ENCODE measurements at regions not wholly inside any gene's neighbourhood (a gene's known extent, or its start where the extent isn't known, plus 50 kb on each side); places are given as distances from the start of the nearest gene placed in this dataset.

DNA sequence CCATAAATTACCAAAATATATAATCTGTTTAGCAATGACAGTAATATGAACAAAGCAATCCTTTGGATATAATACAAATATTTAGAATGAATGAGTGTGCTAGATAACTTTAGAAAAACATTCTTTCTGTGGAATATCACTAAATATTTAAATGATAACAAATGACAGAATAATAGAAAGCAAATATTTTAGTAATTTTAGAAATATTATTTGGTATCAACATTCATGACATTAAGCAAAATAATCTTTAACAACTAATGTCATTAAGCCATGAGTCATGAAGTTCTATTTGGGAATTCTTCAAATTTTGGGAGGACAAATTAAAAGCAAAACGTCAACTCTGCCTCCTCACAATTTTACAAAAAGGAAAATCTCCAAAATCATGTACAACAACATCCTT is 844.8 kb upstream of the LRRN3 start:
- H3K9ac ChIP-seq (ENCODE audit: low read depth in 1 of 2, low read length in 2 of 2) = no peak overlapping the region
- no peaks in the 10 kb centered on the region for H3K27me3 ChIP-seq (ENCODE audit: control insufficient read depth in 2 of 2, insufficient read depth in 2 of 2, low read length in 2 of 2)
- H3K27ac ChIP-seq (ENCODE audit: low read depth in 2 of 2, low read length in 2 of 2) = no peak overlapping the region
- H3K36me3 ChIP-seq (ENCODE audit: control insufficient read depth in 2 of 2, insufficient read depth in 2 of 2, low read length in 2 of 2) = no peaks in the 10 kb centered on the region
- H3K4me1 ChIP-seq (ENCODE audit: control insufficient read depth in 2 of 2, insufficient read depth in 2 of 2, low read length in 2 of 2) = no peaks in the 10 kb centered on the region
- H3K4me3 ChIP-seq (ENCODE audit: low read length in 2 of 2) = no peak overlapping the region
- H3K9me3 ChIP-seq (ENCODE audit: control insufficient read depth in 2 of 2, low read length in 2 of 2) = no peaks in the 10 kb centered on the region

DNA sequence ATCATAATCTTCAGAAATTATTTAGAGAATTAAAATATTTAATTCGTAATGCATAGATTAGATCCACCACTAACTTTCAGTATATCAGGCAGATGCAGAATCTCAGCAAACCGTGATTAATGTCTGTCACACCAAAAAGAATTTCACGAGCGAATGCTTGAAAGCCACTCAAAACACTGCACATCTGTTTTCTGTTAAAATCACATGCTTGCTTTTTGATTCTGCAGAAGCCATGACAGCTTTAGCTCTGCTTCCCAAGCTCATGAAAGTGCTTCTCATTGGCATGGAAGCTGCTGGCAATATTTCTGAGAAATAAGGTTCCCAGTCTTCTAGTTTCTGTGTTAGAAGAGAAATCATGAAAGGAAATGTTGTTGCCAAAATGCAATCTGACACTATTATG is 837.8 kb upstream of the LRRN3 start:
- no peaks in the 10 kb centered on the region for H3K27me3 ChIP-seq (ENCODE audit: control insufficient read depth in 2 of 2, insufficient read depth in 2 of 2, low read length in 2 of 2)
- H3K9me3 ChIP-seq (ENCODE audit: control insufficient read depth in 2 of 2, low read length in 2 of 2) = no peaks in the 10 kb centered on the region
- no peaks in the 10 kb centered on the region for H3K36me3 ChIP-seq (ENCODE audit: control insufficient read depth in 2 of 2, insufficient read depth in 2 of 2, low read length in 2 of 2)

DNA sequence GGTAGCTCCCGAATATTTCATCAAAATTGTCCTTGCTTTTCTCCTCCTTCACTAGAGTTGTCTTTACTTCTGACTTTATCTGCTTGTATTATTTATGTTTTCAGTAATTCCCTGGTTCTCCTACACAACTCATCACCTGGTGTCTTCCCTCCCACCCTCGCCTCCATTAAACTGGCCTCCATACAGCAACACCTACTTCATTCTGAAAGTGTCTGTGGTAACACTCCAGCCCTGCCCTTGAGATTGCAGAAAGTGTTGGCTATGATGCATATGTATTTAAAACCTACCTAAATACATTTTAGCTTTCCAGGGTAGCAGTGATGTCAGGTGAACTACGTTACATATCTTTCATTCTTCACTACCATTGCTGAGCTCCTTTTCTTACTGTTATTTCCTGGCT is 833.3 kb upstream of the LRRN3 start:
- H3K9ac ChIP-seq (ENCODE audit: low read depth in 1 of 2, low read length in 2 of 2) = no peak overlapping the region
- H3K9me3 ChIP-seq (ENCODE audit: control insufficient read depth in 2 of 2, low read length in 2 of 2) = no peaks in the 10 kb centered on the region

More for the DNA sequence above, 837.8 kb upstream of the LRRN3 start:
- Histone ChIP-seq H3K4me3 (ENCODE audit: low read length in 2 of 2) (no peak overlapping the region), H3K27ac (ENCODE audit: low read depth in 2 of 2, low read length in 2 of 2) (no peak overlapping the region), H3K9ac (ENCODE audit: low read depth in 1 of 2, low read length in 2 of 2) (no peak overlapping the region), H3K4me1 (ENCODE audit: control insufficient read depth in 2 of 2, insufficient read depth in 2 of 2, low read length in 2 of 2) (no peaks in the 10 kb centered on the region)

DNA sequence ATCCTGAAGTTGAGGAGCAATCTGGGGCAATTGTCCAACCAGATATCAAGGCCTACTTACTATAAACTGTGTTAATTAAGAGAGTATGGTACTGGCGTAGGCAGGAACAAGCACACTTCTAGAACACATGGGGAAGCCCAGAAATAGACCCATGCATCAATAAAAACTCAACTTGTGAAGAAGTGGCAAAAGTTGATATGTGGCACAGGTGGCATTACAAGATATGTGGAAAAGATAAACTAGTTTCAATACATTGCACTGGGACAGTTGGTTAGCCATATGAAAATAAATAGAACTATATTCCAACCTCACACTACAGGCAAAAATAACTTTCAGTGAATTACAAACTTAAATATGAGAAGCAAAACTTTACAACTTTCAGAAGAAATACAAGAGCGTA is 828.7 kb upstream of the LRRN3 start:
- H3K4me3 ChIP-seq (ENCODE audit: low read length in 2 of 2) = no peak overlapping the region
- H3K27me3 ChIP-seq (ENCODE audit: control insufficient read depth in 2 of 2, insufficient read depth in 2 of 2, low read length in 2 of 2) = no peaks in the 10 kb centered on the region
- no peak overlapping the region for H3K27ac ChIP-seq (ENCODE audit: low read depth in 2 of 2, low read length in 2 of 2)
- H3K4me1 ChIP-seq (ENCODE audit: control insufficient read depth in 2 of 2, insufficient read depth in 2 of 2, low read length in 2 of 2) = no peaks in the 10 kb centered on the region
- no peak overlapping the region for H3K9ac ChIP-seq (ENCODE audit: low read depth in 1 of 2, low read length in 2 of 2)
- H3K36me3 ChIP-seq (ENCODE audit: control insufficient read depth in 2 of 2, insufficient read depth in 2 of 2, low read length in 2 of 2) = no peaks in the 10 kb centered on the region
- H3K9me3 ChIP-seq (ENCODE audit: control insufficient read depth in 2 of 2, low read length in 2 of 2) = no peaks in the 10 kb centered on the region

More for the DNA sequence above, 833.3 kb upstream of the LRRN3 start:
- Histone ChIP-seq H3K4me3 (ENCODE audit: low read length in 2 of 2) (no peak overlapping the region), H3K27me3 (ENCODE audit: control insufficient read depth in 2 of 2, insufficient read depth in 2 of 2, low read length in 2 of 2) (no peaks in the 10 kb centered on the region), H3K4me1 (ENCODE audit: control insufficient read depth in 2 of 2, insufficient read depth in 2 of 2, low read length in 2 of 2) (no peaks in the 10 kb centered on the region), H3K36me3 (ENCODE audit: control insufficient read depth in 2 of 2, insufficient read depth in 2 of 2, low read length in 2 of 2) (no peaks in the 10 kb centered on the region), H3K27ac (ENCODE audit: low read depth in 2 of 2, low read length in 2 of 2) (no peak overlapping the region)

DNA sequence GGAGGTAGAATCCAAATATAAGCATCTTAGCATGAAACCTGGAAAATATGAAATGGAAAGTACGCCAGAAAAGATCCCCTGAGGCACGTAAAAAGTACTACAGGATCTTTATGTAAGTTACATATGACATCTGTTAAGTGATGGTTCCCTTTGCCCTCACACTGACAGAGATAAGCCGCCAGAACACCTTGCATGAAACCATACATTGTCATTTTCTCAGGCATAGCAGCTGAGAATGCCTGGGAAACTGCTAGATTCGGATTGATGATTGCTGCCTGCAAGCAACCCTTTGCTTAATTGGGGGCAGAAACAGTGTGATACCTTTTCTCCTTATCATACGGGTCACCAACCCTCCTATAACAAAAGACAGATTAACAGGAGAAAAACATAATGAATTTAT is 826.6 kb upstream of the LRRN3 start:
- Histone ChIP-seq H3K4me3 (ENCODE audit: low read length in 2 of 2) (no peak overlapping the region), H3K27me3 (ENCODE audit: control insufficient read depth in 2 of 2, insufficient read depth in 2 of 2, low read length in 2 of 2) (no peaks in the 10 kb centered on the region), H3K4me1 (ENCODE audit: control insufficient read depth in 2 of 2, insufficient read depth in 2 of 2, low read length in 2 of 2) (no peaks in the 10 kb centered on the region), H3K9me3 (ENCODE audit: control insufficient read depth in 2 of 2, low read length in 2 of 2) (no peaks in the 10 kb centered on the region), H3K9ac (ENCODE audit: low read depth in 1 of 2, low read length in 2 of 2) (no peak overlapping the region), H3K36me3 (ENCODE audit: control insufficient read depth in 2 of 2, insufficient read depth in 2 of 2, low read length in 2 of 2) (no peaks in the 10 kb centered on the region), H3K27ac (ENCODE audit: low read depth in 2 of 2, low read length in 2 of 2) (no peak overlapping the region)

DNA sequence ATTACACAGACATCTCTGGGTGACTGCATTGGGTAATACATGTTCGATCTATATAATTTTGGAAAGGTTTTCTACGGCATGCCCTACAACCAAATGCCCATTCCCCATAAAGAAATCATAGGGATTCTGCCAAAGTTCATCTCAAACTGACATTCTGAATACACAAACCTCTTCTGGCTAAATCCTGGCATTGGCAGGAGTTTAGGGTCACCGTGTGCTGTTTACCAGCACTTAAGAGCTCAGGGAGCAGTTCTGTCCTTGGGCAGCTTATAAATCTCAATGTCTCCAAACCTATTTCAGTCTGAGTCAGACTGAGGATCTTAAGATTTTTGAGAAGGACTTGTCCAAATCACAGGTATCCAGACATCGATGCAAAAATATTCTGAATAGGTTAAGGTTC is 809.6 kb upstream of the LRRN3 start:
- Histone ChIP-seq H3K4me1 (ENCODE audit: control insufficient read depth in 2 of 2, insufficient read depth in 2 of 2, low read length in 2 of 2) (no peaks in the 10 kb centered on the region), H3K9me3 (ENCODE audit: control insufficient read depth in 2 of 2, low read length in 2 of 2) (no peaks in the 10 kb centered on the region), H3K27me3 (ENCODE audit: control insufficient read depth in 2 of 2, insufficient read depth in 2 of 2, low read length in 2 of 2) (no peaks in the 10 kb centered on the region), H3K36me3 (ENCODE audit: control insufficient read depth in 2 of 2, insufficient read depth in 2 of 2, low read length in 2 of 2) (no peaks in the 10 kb centered on the region), H3K9ac (ENCODE audit: low read depth in 1 of 2, low read length in 2 of 2) (no peak overlapping the region), H3K27ac (ENCODE audit: low read depth in 2 of 2, low read length in 2 of 2) (no peak overlapping the region), H3K4me3 (ENCODE audit: low read length in 2 of 2) (no peak overlapping the region)

DNA sequence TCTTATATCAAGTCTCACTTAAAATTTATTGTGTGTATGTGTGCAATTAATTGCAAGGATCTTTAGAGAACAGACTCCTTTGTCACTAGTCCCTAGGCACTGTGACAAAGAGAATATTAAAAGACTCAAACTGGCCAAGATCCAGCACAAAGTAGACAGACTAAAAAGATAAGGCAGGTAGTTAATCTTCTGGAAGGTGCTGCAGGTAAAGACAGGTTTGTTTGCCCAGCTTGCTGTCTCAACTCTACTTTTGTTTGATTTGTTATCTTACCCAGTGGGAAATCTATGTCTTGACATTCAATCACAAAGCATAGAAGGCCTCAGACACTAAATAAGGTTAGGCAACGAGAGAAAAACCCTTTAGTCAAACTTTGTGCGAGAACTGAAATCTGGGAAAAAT is 807.9 kb upstream of the LRRN3 start:
- Histone ChIP-seq H3K4me3 (ENCODE audit: low read length in 2 of 2) (no peak overlapping the region), H3K4me1 (ENCODE audit: control insufficient read depth in 2 of 2, insufficient read depth in 2 of 2, low read length in 2 of 2) (no peaks in the 10 kb centered on the region), H3K27ac (ENCODE audit: low read depth in 2 of 2, low read length in 2 of 2) (no peak overlapping the region), H3K9me3 (ENCODE audit: control insufficient read depth in 2 of 2, low read length in 2 of 2) (no peaks in the 10 kb centered on the region), H3K36me3 (ENCODE audit: control insufficient read depth in 2 of 2, insufficient read depth in 2 of 2, low read length in 2 of 2) (no peaks in the 10 kb centered on the region), H3K9ac (ENCODE audit: low read depth in 1 of 2, low read length in 2 of 2) (no peak overlapping the region), H3K27me3 (ENCODE audit: control insufficient read depth in 2 of 2, insufficient read depth in 2 of 2, low read length in 2 of 2) (no peaks in the 10 kb centered on the region)

DNA sequence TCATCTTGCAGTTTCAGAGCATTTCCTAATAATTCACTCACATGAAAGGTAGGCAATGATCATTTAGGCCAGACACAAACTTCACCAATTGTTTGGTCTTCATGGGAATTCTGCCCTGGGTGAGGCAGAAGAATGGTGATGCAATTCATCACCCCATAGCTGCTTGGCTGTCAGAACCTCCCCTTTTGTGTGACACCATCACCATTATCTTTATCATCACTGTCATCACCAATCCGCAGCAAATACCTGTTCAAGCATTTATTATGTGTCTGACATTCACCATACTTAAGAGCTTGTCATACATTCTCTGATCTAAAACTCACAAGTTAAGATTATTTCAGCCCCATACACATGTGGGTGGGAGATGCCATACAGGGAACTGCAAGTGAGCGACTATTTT is 799.5 kb upstream of the LRRN3 start:
- no peak overlapping the region for H3K4me3 ChIP-seq (ENCODE audit: low read length in 2 of 2)
- no peaks in the 10 kb centered on the region for H3K4me1 ChIP-seq (ENCODE audit: control insufficient read depth in 2 of 2, insufficient read depth in 2 of 2, low read length in 2 of 2)
- no peaks in the 10 kb centered on the region for H3K9me3 ChIP-seq (ENCODE audit: control insufficient read depth in 2 of 2, low read length in 2 of 2)
- H3K9ac ChIP-seq (ENCODE audit: low read depth in 1 of 2, low read length in 2 of 2) = no peak overlapping the region
- H3K36me3 ChIP-seq (ENCODE audit: control insufficient read depth in 2 of 2, insufficient read depth in 2 of 2, low read length in 2 of 2) = no peaks in the 10 kb centered on the region
- H3K27ac ChIP-seq (ENCODE audit: low read depth in 2 of 2, low read length in 2 of 2) = no peak overlapping the region
- no peaks in the 10 kb centered on the region for H3K27me3 ChIP-seq (ENCODE audit: control insufficient read depth in 2 of 2, insufficient read depth in 2 of 2, low read length in 2 of 2)

DNA sequence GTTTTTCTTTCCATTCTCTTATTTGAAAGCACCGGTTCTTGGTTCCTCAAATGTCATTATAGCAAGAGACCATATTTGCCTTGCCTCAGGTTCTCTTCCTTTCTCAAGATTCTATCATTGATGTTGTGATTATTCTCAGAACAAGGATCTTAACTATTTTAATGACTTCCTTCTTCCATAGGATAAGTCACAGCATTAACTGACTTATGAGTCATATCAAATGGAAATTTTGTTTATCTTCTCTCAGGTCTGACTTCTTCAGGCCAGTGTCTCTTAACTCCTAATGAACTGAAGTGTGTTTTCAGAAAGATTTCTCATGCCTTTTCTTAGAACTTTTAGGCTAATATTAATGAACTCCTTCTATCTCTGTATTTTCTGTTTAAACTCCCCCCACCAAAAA is 794.6 kb upstream of the LRRN3 start:
- Histone ChIP-seq H3K4me1 (ENCODE audit: control insufficient read depth in 2 of 2, insufficient read depth in 2 of 2, low read length in 2 of 2) (no peaks in the 10 kb centered on the region), H3K27ac (ENCODE audit: low read depth in 2 of 2, low read length in 2 of 2) (no peak overlapping the region), H3K4me3 (ENCODE audit: low read length in 2 of 2) (no peak overlapping the region), H3K9me3 (ENCODE audit: control insufficient read depth in 2 of 2, low read length in 2 of 2) (no peaks in the 10 kb centered on the region), H3K27me3 (ENCODE audit: control insufficient read depth in 2 of 2, insufficient read depth in 2 of 2, low read length in 2 of 2) (no peaks in the 10 kb centered on the region), H3K9ac (ENCODE audit: low read depth in 1 of 2, low read length in 2 of 2) (no peak overlapping the region), H3K36me3 (ENCODE audit: control insufficient read depth in 2 of 2, insufficient read depth in 2 of 2, low read length in 2 of 2) (no peaks in the 10 kb centered on the region)

DNA sequence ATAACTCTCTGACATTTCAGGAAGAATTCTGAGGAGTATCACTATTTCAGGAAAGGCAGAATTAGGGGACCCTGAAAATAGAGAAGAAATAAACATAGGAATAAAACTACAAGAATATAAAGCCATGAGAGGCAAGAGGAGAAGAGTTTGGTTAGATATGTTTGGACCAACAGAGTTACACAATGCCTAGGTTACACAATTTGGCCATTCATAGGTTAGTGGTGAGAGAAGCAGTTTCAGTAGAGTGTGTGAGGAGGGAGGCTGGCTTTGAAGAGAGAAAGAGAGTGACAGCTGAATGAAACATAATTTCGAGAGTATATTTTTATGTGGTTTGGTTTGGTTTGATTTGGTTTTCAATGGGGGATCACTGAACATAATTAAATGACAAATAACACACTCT is 783.2 kb upstream of the LRRN3 start:
- H3K9me3 ChIP-seq (ENCODE audit: control insufficient read depth in 2 of 2, low read length in 2 of 2) = no peaks in the 10 kb centered on the region
- no peaks in the 10 kb centered on the region for H3K36me3 ChIP-seq (ENCODE audit: control insufficient read depth in 2 of 2, insufficient read depth in 2 of 2, low read length in 2 of 2)

DNA sequence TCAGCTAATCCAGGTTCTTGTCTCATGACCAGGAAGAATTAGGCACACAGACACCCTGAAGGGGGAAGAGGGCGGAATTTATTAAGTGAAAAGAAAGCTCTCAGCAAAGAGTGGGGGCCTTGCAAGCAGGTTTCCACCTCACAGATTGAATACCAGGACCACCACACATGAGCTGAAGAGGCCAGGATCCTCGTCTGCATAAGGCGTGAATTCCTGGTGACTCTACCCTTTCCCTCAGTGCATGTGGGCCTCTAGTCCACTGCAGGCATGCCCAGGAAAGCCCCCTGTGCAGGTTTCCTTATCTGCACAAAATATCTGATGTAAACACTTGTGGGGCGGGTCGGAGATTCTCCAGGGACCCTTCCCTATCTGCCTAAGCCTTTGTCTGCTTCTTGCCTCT is 782.1 kb upstream of the LRRN3 start:
- Histone ChIP-seq H3K36me3 (ENCODE audit: control insufficient read depth in 2 of 2, insufficient read depth in 2 of 2, low read length in 2 of 2) (no peaks in the 10 kb centered on the region), H3K9me3 (ENCODE audit: control insufficient read depth in 2 of 2, low read length in 2 of 2) (no peaks in the 10 kb centered on the region), H3K27me3 (ENCODE audit: control insufficient read depth in 2 of 2, insufficient read depth in 2 of 2, low read length in 2 of 2) (no peaks in the 10 kb centered on the region), H3K27ac (ENCODE audit: low read depth in 2 of 2, low read length in 2 of 2) (no peak overlapping the region), H3K9ac (ENCODE audit: low read depth in 1 of 2, low read length in 2 of 2) (no peak overlapping the region), H3K4me3 (ENCODE audit: low read length in 2 of 2) (no peak overlapping the region), H3K4me1 (ENCODE audit: control insufficient read depth in 2 of 2, insufficient read depth in 2 of 2, low read length in 2 of 2) (no peaks in the 10 kb centered on the region)

More for the DNA sequence above, 783.2 kb upstream of the LRRN3 start:
- no peak overlapping the region for H3K9ac ChIP-seq (ENCODE audit: low read depth in 1 of 2, low read length in 2 of 2)
- no peak overlapping the region for H3K27ac ChIP-seq (ENCODE audit: low read depth in 2 of 2, low read length in 2 of 2)
- H3K27me3 ChIP-seq (ENCODE audit: control insufficient read depth in 2 of 2, insufficient read depth in 2 of 2, low read length in 2 of 2) = no peaks in the 10 kb centered on the region
- H3K4me3 ChIP-seq (ENCODE audit: low read length in 2 of 2) = no peak overlapping the region
- no peaks in the 10 kb centered on the region for H3K4me1 ChIP-seq (ENCODE audit: control insufficient read depth in 2 of 2, insufficient read depth in 2 of 2, low read length in 2 of 2)

Measured in mucosa of rectum (tissue), 2 donors.